ENCODE measurements at regions not wholly inside any gene's neighbourhood (a gene's known extent, or its start where the extent isn't known, plus 50 kb on each side); places are given as distances from the start of the nearest gene placed in this dataset.
"Not testable (repeated sequence)": the region's sequence is repeated elsewhere in the genome, so short reads cannot be mapped to it uniquely, and the experiment has no call there.

GRCh38 chr2:239641904-239642303 lies 241.1 kb upstream of the HDAC4 start:
- H3K9me3 Mint-ChIP-seq; CTCF ChIA-PET; H3K36me3 ChIP-seq (ENCODE audit: insufficient read depth, low read length); H3K4me1 Mint-ChIP-seq; DNase-seq; H3K36me3 Mint-ChIP-seq; H3K4me3 Mint-ChIP-seq; H3K9me3 ChIP-seq (ENCODE audit: low read length); H3K27me3 ChIP-seq (ENCODE audit: insufficient read depth, low read length, poor library complexity, severe bottlenecking); H3K27ac Mint-ChIP-seq; H3K4me1 ChIP-seq (ENCODE audit: insufficient read depth, low read length); H3K27me3 Mint-ChIP-seq; H3K27ac ChIP-seq (ENCODE audit: low read depth, low read length); H3K4me3 ChIP-seq (ENCODE audit: low read length); POLR2A ChIA-PET: not testable (repeated sequence)

GRCh38 chr2:239640676-239641578 lies 240.1 kb upstream of the HDAC4 start:
- ChIA-PET CTCF (no interaction called here), POLR2A (no interaction called here)
- Histone ChIP-seq H3K27ac (ENCODE audit: low read depth, low read length) (no peak overlapping the region), H3K9me3 (ENCODE audit: low read length) (no peaks in the 10 kb centered on the region), H3K27me3 (ENCODE audit: insufficient read depth, low read length, poor library complexity, severe bottlenecking) (no peaks in the 10 kb centered on the region), H3K4me1 (ENCODE audit: insufficient read depth, low read length) (no peaks in the 10 kb centered on the region), H3K36me3 (ENCODE audit: insufficient read depth, low read length) (no peaks in the 10 kb centered on the region), H3K4me3 (ENCODE audit: low read length) (no peak overlapping the region)
- no peaks in the 10 kb centered on the region for H3K36me3 Mint-ChIP-seq
- H3K27ac Mint-ChIP-seq: no peak overlapping the region
- no peak overlapping the region for H3K4me3 Mint-ChIP-seq
- peaks cover 0 to 2% (median 0%) of the 10 kb centered on the region in 5 donors for H3K9me3 Mint-ChIP-seq
- no peak for DNase-seq
- H3K4me1 Mint-ChIP-seq: no peaks in the 10 kb centered on the region
- peaks cover 6 to 9% of the 10 kb centered on the region in 2 donors for H3K27me3 Mint-ChIP-seq

- Mint-ChIP-seq H3K4me1 (no peaks in the 10 kb centered on the region), H3K27ac (peak overlapping the region in 1 of 8 donors; percentile 17), H3K4me3 (no peak overlapping the region), H3K27me3 (peaks cover 6 to 9% of the 10 kb centered on the region in 2 donors), H3K9me3 (peaks cover 0 to 2% (median 0%) of the 10 kb centered on the region in 5 donors), H3K36me3 (no peaks in the 10 kb centered on the region)
- no peak overlapping the region for H3K4me3 ChIP-seq (ENCODE audit: low read length)
- no peak overlapping the region for H3K27ac ChIP-seq (ENCODE audit: low read depth, low read length)
- ChIA-PET POLR2A (no interaction called here), CTCF (no interaction called here)
- no peaks in the 10 kb centered on the region for H3K9me3 ChIP-seq (ENCODE audit: low read length)
- H3K4me1 ChIP-seq (ENCODE audit: insufficient read depth, low read length): no peaks in the 10 kb centered on the region
- no peak for DNase-seq
- no peaks in the 10 kb centered on the region for H3K36me3 ChIP-seq (ENCODE audit: insufficient read depth, low read length)
- H3K27me3 ChIP-seq (ENCODE audit: insufficient read depth, low read length, poor library complexity, severe bottlenecking): no peaks in the 10 kb centered on the region
These were observed 239.4 kb upstream of the HDAC4 start for GRCh38 chr2:239640210-239640609.

GRCh38 chr2:239639421-239640185 lies 238.8 kb upstream of the HDAC4 start:
- Mint-ChIP-seq H3K4me3 (no peak overlapping the region), H3K4me1 (no peaks in the 10 kb centered on the region), H3K9me3 (peaks cover 0 to 2% (median 0%) of the 10 kb centered on the region in 5 donors), H3K27me3 (peaks cover 6 to 8% of the 10 kb centered on the region in 2 donors), H3K36me3 (no peaks in the 10 kb centered on the region), H3K27ac (no peak overlapping the region)
- no peak overlapping the region for H3K4me3 ChIP-seq (ENCODE audit: low read length)
- H3K4me1 ChIP-seq (ENCODE audit: insufficient read depth, low read length): no peaks in the 10 kb centered on the region
- ChIA-PET POLR2A (no interaction called here), CTCF (no interaction called here)
- no peak for DNase-seq
- H3K9me3 ChIP-seq (ENCODE audit: low read length): no peaks in the 10 kb centered on the region
- H3K36me3 ChIP-seq (ENCODE audit: insufficient read depth, low read length): no peaks in the 10 kb centered on the region
- no peak overlapping the region for H3K27ac ChIP-seq (ENCODE audit: low read depth, low read length)
- H3K27me3 ChIP-seq (ENCODE audit: insufficient read depth, low read length, poor library complexity, severe bottlenecking): no peaks in the 10 kb centered on the region

GRCh38 chr2:239638376-239638775 lies 237.6 kb upstream of the HDAC4 start:
- H3K9me3 Mint-ChIP-seq: peaks cover 0 to 2% (median 0%) of the 10 kb centered on the region in 5 donors
- H3K27me3 Mint-ChIP-seq: peaks cover 8 to 9% of the 10 kb centered on the region in 2 donors

GRCh38 chr2:239636808-239637207 lies 236.0 kb upstream of the HDAC4 start:
- Histone ChIP-seq H3K4me1 (ENCODE audit: insufficient read depth, low read length) (no peaks in the 10 kb centered on the region), H3K27me3 (ENCODE audit: insufficient read depth, low read length, poor library complexity, severe bottlenecking) (no peaks in the 10 kb centered on the region), H3K4me3 (ENCODE audit: low read length) (no peak overlapping the region), H3K9me3 (ENCODE audit: low read length) (no peaks in the 10 kb centered on the region), H3K36me3 (ENCODE audit: insufficient read depth, low read length) (no peaks in the 10 kb centered on the region), H3K27ac (ENCODE audit: low read depth, low read length) (no peak overlapping the region)
- peaks cover 9 to 13% of the 10 kb centered on the region in 2 donors for H3K27me3 Mint-ChIP-seq
- ChIA-PET CTCF (no interaction called here), POLR2A (no interaction called here)
- no peaks in the 10 kb centered on the region for H3K4me1 Mint-ChIP-seq
- H3K36me3 Mint-ChIP-seq: no peaks in the 10 kb centered on the region
- peaks cover 0 to 2% (median 0%) of the 10 kb centered on the region in 5 donors for H3K9me3 Mint-ChIP-seq
- no peak overlapping the region for H3K4me3 Mint-ChIP-seq
- DNase-seq: no peak
- peak overlapping the region in 1 of 8 donors; percentile 21 for H3K27ac Mint-ChIP-seq

More at GRCh38 chr2:239638376-239638775, 237.6 kb upstream of the HDAC4 start:
- H3K4me1 ChIP-seq (ENCODE audit: insufficient read depth, low read length): no peaks in the 10 kb centered on the region
- H3K27ac ChIP-seq (ENCODE audit: low read depth, low read length): no peak overlapping the region
- no peak overlapping the region for H3K4me3 ChIP-seq (ENCODE audit: low read length)
- Mint-ChIP-seq H3K36me3 (no peaks in the 10 kb centered on the region), H3K4me3 (no peak overlapping the region), H3K27ac (no peak overlapping the region), H3K4me1 (no peaks in the 10 kb centered on the region)
- H3K27me3 ChIP-seq (ENCODE audit: insufficient read depth, low read length, poor library complexity, severe bottlenecking): no peaks in the 10 kb centered on the region
- ChIA-PET POLR2A (no interaction called here), CTCF (interaction anchor here (0.7 kb wide), 1 partner anchor 22 kb away, joined by 3 read pairs; no protein-coding TSS in a partner anchor)
- H3K9me3 ChIP-seq (ENCODE audit: low read length): no peaks in the 10 kb centered on the region
- no peaks in the 10 kb centered on the region for H3K36me3 ChIP-seq (ENCODE audit: insufficient read depth, low read length)
- DNase-seq: no peak

GRCh38 chr2:239634769-239635168 lies 233.9 kb upstream of the HDAC4 start:
- no peaks in the 10 kb centered on the region for H3K36me3 ChIP-seq (ENCODE audit: insufficient read depth, low read length)
- Mint-ChIP-seq H3K4me3 (no peak overlapping the region), H3K9me3 (peaks cover 0 to 2% (median 0%) of the 10 kb centered on the region in 5 donors), H3K36me3 (no peaks in the 10 kb centered on the region), H3K27ac (no peak overlapping the region), H3K4me1 (peaks cover 7 to 12% (median 12%) of the 10 kb centered on the region in 3 donors), H3K27me3 (peaks cover 9 to 13% of the 10 kb centered on the region in 2 donors)
- DNase-seq: no peak
- H3K27me3 ChIP-seq (ENCODE audit: insufficient read depth, low read length, poor library complexity, severe bottlenecking): no peaks in the 10 kb centered on the region
- no peaks in the 10 kb centered on the region for H3K9me3 ChIP-seq (ENCODE audit: low read length)
- no peak overlapping the region for H3K27ac ChIP-seq (ENCODE audit: low read depth, low read length)
- ChIA-PET POLR2A (no interaction called here), CTCF (interaction anchor here (1.0 to 1.3 kb wide), 2 partner anchors 9 to 11 kb away, joined by 3 to 4 read pairs; no protein-coding TSS in a partner anchor)
- peaks cover 6% of the 10 kb centered on the region for H3K4me1 ChIP-seq (ENCODE audit: insufficient read depth, low read length)
- H3K4me3 ChIP-seq (ENCODE audit: low read length): no peak overlapping the region

All from CD8-positive, alpha-beta memory T cell (primary cell).